Uterus (tissue), 3 donors: ENCODE measurements at regions not wholly inside any gene's neighbourhood (a gene's known extent, or its start where the extent isn't known, plus 50 kb on each side); places are given as distances from the start of the nearest gene placed in this dataset.

Source experiments
- DNase-seq, 2 donors: peaks; one replicate each; pipeline ENCODE4 v3.0.0-alpha.2; 2019 to 2020
- H3K27ac ChIP-seq, 2 donors: fragments of 200-600 bp; sonication (generic); 1 replicate in 1 of 2; 2 replicates in 1 of 2; pipeline ENCODE4 v1.5.1; 2016 to 2018
- H3K27me3 ChIP-seq, 2 donors: fragments of 200-600 bp; sonication (generic); one replicate each; pipeline ENCODE4 v1.5.1; 2018 to 2019; ENCODE audit warnings: control low read depth in 1 of 2
- H3K36me3 ChIP-seq, 2 donors: fragments of 200-600 bp; sonication (generic); one replicate each; pipeline ENCODE4 v1.5.1; 2019; ENCODE audit warnings: control low read depth in 1 of 2
- H3K4me1 ChIP-seq, 2 donors: fragments of 200-600 bp; sonication (generic); one replicate each; pipeline ENCODE4 v1.5.1; 2018 to 2019; ENCODE audit warnings: control low read depth in 1 of 2
- H3K4me3 ChIP-seq, 2 donors: fragments of 200-600 bp; sonication (generic); 1 replicate in 1 of 2; 2 replicates in 1 of 2; pipeline ENCODE4 v1.5.1; 2018 to 2019; ENCODE audit warnings: mild to moderate bottlenecking in 1 of 2
- H3K9me3 ChIP-seq, 2 donors: fragments of 200-600 bp; sonication (generic); one replicate each; pipeline ENCODE4 v1.5.1; 2019; ENCODE audit warnings: control low read depth in 1 of 2
- POLR2A ChIP-seq, 2 donors: fragments of 450-650 bp; IDR thresholded peaks; one replicate each; pipeline ENCODE4 v1.6.1; 2016; ENCODE audit warnings: antibody characterized with exemption in 2 of 2, mild to moderate bottlenecking in 1 of 2, moderate library complexity in 1 of 2
- intact Hi-C: fragments of 100-400 bp; cut with DNase I; formaldehyde crosslinking; loops from one replicate; pipeline ENCODE4 v1.15.1; 2023; ENCODE audit warnings: low total_unique reads
- TF ChIP-seq, protein P1 (sequence below), 4 experiments: fragments of 200-600 bp in 2 of 4; fragments of 450-650 bp in 2 of 4; sonication (generic) in 2 of 4; IDR thresholded peaks; one replicate each; pipeline ENCODE4 v1.5.1; 2016 to 2019; ENCODE audit warnings: antibody characterized with exemption in 4 of 4, mild to moderate bottlenecking in 2 of 4, moderate library complexity in 1 of 4
- donor health status: DM: yes; HTN: yes; CAD: no.

- intact Hi-C loops: no loop called here
- H3K9me3 ChIP-seq: no peaks in the 10 kb centered on the region
- DNase-seq: no peak
- no peak overlapping the region for H3K4me3 ChIP-seq
- H3K27me3 ChIP-seq: no peaks in the 10 kb centered on the region
- no peak overlapping the region for H3K27ac ChIP-seq
- TF ChIP-seq POLR2A (IDR thresholded peaks at IDR 0.05): no peak
- TF ChIP-seq, protein P1, sequence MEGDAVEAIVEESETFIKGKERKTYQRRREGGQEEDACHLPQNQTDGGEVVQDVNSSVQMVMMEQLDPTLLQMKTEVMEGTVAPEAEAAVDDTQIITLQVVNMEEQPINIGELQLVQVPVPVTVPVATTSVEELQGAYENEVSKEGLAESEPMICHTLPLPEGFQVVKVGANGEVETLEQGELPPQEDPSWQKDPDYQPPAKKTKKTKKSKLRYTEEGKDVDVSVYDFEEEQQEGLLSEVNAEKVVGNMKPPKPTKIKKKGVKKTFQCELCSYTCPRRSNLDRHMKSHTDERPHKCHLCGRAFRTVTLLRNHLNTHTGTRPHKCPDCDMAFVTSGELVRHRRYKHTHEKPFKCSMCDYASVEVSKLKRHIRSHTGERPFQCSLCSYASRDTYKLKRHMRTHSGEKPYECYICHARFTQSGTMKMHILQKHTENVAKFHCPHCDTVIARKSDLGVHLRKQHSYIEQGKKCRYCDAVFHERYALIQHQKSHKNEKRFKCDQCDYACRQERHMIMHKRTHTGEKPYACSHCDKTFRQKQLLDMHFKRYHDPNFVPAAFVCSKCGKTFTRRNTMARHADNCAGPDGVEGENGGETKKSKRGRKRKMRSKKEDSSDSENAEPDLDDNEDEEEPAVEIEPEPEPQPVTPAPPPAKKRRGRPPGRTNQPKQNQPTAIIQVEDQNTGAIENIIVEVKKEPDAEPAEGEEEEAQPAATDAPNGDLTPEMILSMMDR (IDR thresholded peaks at IDR 0.05): no peak
- no peaks in the 10 kb centered on the region for H3K36me3 ChIP-seq
- H3K4me1 ChIP-seq: no peaks in the 10 kb centered on the region
Observed at GRCh38 chr9:38280251-38280800, 112.2 kb upstream of the ALDH1B1 start.

GRCh38 chr9:38278931-38279679, 113.4 kb upstream of the ALDH1B1 start:
- intact Hi-C loops: no loop called here
- Histone ChIP-seq H3K4me1 (no peaks in the 10 kb centered on the region), H3K27ac (no peak overlapping the region), H3K27me3 (no peaks in the 10 kb centered on the region), H3K9me3 (no peaks in the 10 kb centered on the region), H3K36me3 (no peaks in the 10 kb centered on the region), H3K4me3 (no peak overlapping the region)
- no peak for TF ChIP-seq POLR2A (IDR thresholded peaks at IDR 0.05)
- TF ChIP-seq, protein P1 (IDR thresholded peaks at IDR 0.05): no peak
- no peak for DNase-seq

GRCh38 chr9:38278457-38278856, 114.0 kb upstream of the ALDH1B1 start:
- TF ChIP-seq, protein P1 (IDR thresholded peaks at IDR 0.05): no peak
- TF ChIP-seq POLR2A (IDR thresholded peaks at IDR 0.05): no peak
- Histone ChIP-seq H3K4me1 (no peaks in the 10 kb centered on the region), H3K4me3 (no peak overlapping the region), H3K27ac (no peak overlapping the region), H3K9me3 (no peaks in the 10 kb centered on the region), H3K36me3 (no peaks in the 10 kb centered on the region), H3K27me3 (no peaks in the 10 kb centered on the region)
- no peak for DNase-seq
- intact Hi-C loops: no loop called here

GRCh38 chr9:38277601-38278200, 114.8 kb upstream of the ALDH1B1 start:
- intact Hi-C loops: no loop called here

More at GRCh38 chr9:38277601-38278200, 114.8 kb upstream of the ALDH1B1 start:
- no peak for DNase-seq
- Histone ChIP-seq H3K27me3 (no peaks in the 10 kb centered on the region), H3K9me3 (no peaks in the 10 kb centered on the region), H3K36me3 (no peaks in the 10 kb centered on the region), H3K4me3 (no peak overlapping the region), H3K4me1 (no peaks in the 10 kb centered on the region), H3K27ac (no peak overlapping the region)
- TF ChIP-seq POLR2A (IDR thresholded peaks at IDR 0.05): no peak
- TF ChIP-seq, protein P1 (IDR thresholded peaks at IDR 0.05): no peak
